Umbilical cord (tissue), 1 donor: ENCODE measurements at regions not wholly inside any gene's neighbourhood (a gene's known extent, or its start where the extent isn't known, plus 50 kb on each side); places are given as distances from the start of the nearest gene placed in this dataset.
"Not testable (repeated sequence)": the region's sequence is repeated elsewhere in the genome, so short reads cannot be mapped to it uniquely, and the experiment has no call there.

Experiments used
- DNase-seq: peaks from one replicate; pipeline ENCODE4 v3.0.0-alpha.2; 2015; ENCODE audit warnings: low spot score

GRCh38 chr16:52386694-52387093, 160.2 kb downstream of the TOX3 start:
- DNase-seq: no peak

- no peak for DNase-seq
Observed at GRCh38 chr16:52384378-52384777, 162.6 kb downstream of the TOX3 start.

- no peak for DNase-seq
Observed at GRCh38 chr16:52383640-52384292, 163.2 kb downstream of the TOX3 start.

DNA sequence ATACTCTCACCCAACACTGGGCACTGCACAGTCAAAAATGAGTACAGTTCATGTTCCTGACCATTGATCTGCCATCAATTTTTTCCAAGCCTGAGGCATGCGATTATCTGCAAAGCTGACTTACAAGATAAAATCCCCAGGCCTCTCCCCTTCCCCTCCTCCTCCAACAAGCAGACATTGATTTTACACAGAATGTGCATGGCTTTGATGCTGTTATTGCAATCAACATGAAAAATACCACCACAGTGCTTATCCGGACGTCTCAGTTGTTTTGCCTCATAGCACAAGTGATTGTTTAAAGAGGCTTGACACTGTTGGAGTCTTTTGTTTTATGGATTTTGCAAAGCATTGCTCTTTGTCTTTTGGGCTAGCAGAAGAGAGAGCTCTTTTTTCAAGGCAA, 163.8 kb downstream of the TOX3 start:
- DNase-seq: no peak

GRCh38 chr16:52379551-52379950, 167.4 kb downstream of the TOX3 start:
- no peak for DNase-seq

DNA sequence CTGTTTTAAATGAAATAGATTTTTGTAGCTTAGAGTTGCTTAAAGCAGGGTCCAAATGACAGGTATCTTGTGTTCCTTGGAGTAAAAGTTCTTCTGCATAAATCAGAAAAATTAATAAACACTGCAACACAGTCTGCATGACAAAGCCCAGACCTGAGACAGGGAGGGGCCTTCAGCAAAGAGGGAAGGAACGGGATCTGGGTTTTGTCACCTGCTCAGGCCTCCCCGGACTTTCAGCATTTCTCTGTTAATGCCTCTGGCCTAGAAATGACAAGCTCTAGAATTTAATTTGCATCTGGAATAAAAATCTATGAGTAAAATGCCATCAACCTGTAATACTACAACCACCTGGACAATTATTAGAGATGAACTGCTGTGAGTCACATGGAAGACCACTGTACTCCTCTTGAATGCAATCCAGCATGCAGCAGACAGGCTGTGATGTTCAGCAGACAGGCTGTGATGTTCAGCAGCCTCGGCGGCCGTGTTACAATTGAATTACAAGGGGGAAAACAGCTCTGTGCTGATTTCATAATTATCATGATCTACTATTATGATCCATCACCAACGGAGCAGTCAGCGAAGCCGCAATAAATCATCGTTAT, 170.2 kb downstream of the TOX3 start:
- peak; percentile 66 for DNase-seq

- DNase-seq: no peak
Observed at GRCh38 chr16:52372313-52372712, 174.6 kb downstream of the TOX3 start.

DNA sequence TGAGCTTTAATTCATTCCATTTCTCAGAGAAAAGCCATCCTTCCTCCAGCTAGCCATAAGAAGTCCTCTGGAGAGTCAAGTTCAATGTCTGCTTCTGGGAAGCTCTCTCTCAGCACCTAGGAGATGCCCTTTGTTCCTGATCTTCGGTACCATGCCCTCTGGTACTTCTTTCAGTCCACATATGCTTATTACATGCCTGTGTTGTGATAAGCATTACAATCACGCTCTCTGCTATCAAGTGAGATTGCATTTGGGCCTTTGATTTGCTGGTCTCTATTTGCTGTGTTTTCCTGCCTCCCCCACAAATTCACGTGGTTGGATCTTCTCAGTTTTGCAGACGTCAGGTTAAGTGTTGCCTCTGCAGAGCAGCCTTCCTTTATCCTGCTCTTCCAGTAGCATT, 178.1 kb downstream of the TOX3 start:
- DNase-seq: no peak

- no peak for DNase-seq
Observed at GRCh38 chr16:52367821-52368220, 179.1 kb downstream of the TOX3 start.

GRCh38 chr16:52366983-52367382, 180.0 kb downstream of the TOX3 start:
- no peak for DNase-seq

GRCh38 chr16:52364500-52364899, 182.4 kb downstream of the TOX3 start:
- DNase-seq: no peak

- no peak for DNase-seq
Observed at GRCh38 chr16:52363082-52363481, 183.9 kb downstream of the TOX3 start.

- DNase-seq: no peak
Observed at GRCh38 chr16:52357711-52358110, 189.2 kb downstream of the TOX3 start.

DNA sequence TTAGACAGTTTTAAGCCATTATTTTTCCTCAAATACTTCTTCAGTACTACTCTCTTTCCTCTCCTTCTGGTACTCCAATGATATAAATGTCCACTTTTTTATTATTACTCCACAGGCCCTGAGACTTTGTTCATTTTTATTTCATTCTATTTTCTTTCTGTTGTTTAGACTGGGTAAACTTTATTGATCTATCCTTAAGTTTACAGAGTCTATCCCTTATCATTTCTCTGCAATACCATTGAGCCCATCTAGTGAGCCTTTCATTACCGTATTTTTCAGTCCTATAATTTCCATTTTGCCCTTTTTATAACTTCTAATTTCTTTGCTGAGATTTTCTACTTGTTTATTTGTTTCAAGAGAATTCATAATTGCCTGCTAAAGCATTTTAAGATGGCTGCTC, 193.7 kb downstream of the TOX3 start:
- DNase-seq: no peak

DNA sequence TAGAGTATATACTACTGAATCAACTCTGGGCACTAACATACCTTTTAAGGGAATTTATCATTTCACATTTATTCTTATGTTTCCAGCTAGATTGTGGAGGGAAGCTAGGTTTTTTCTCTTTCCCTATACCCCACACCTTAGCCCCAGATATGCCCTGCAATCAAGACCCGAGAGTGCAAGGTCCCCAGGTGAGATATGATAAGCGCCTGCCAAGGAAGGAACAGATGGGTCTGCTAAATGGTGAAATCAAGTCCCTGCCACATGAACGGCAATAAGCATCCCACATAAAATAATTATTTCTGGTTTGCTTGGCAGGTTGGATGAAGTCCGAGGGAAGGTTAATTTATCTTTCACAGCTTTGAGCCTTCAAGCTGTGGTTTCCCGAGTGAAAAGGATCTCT, 195.5 kb downstream of the TOX3 start:
- no peak for DNase-seq

DNA sequence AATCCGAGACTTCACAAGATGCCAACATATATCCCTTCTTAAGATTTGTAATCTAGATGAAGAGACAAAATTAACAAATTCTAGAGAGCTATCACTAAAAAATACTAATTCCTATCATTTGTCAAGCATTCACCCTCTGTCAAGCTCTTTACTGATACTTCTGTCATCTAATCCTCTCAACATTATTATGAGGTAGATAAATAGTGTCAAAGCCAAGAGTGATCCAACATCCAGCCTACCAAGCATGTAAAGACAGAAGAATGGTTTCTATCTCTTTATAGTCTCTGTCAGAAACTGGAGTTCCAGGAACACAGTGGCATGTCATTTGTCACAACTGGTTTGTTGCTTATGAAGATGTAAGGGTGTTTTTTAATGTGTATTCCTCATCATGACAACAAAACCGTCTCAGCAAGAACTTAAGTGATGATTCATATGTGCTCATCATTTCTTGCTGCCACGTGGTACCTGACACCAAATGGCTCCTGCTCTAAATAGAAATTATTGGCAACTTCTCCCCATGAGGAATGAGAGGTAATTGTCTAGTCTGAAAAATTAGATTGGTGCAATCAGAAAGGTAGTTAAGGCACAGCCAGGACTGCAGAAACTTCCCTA, 196.8 kb downstream of the TOX3 start:
- no peak for DNase-seq

GRCh38 chr16:52346709-52347108, 200.2 kb downstream of the TOX3 start:
- no peak for DNase-seq

DNA sequence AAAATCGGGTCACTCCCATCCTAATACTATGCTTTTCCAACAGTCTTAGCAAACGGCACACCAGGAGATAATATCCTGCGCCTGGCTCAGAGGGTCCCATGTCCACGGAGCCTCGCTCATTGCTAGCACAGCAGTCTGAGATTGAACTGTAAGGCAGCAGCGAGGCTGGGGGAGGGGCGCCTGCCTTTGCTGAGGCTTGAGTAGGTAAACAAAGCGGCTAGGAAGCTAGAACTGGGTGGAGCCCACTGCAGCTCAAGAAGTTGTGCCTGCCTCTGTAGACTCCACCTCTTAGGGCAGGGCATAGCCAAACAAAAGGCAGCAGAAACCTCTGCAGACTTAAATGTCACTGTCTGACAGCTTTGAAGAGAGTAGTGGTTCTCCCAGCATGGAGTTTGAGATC, 213.3 kb downstream of the TOX3 start:
- DNase-seq: not testable (repeated sequence)

GRCh38 chr16:52320930-52321439, 226.0 kb downstream of the TOX3 start:
- DNase-seq: no peak

- DNase-seq: peak; percentile 2
Observed at GRCh38 chr16:52318302-52319009, 228.5 kb downstream of the TOX3 start.

DNA sequence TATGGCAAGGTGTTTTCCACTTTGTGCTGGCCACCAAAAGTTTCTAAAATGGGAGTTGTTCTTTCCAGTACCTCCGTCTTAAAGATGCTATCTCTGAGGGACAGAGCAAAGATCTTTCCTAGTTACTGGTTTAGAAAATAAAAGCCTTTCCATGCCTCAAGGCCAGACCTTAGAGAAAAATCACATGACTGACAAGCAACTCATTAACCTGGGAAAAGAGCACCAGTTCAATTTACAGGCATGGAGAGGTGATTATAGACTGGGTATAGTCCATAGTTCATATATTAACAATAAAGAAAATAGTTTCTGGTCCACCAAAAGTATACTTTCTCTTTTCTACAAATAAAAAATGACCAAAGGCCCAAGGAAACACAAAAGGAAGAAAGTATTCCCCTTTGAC, 230.7 kb downstream of the TOX3 start:
- DNase-seq: no peak

GRCh38 chr16:52312716-52313115, 234.2 kb downstream of the TOX3 start:
- DNase-seq: no peak
